H9 (cell line): ENCODE measurements at regions not wholly inside any gene's neighbourhood (a gene's known extent, or its start where the extent isn't known, plus 50 kb on each side); places are given as distances from the start of the nearest gene placed in this dataset.

Source experiments
- DNase-seq: peaks from one replicate; pipeline ENCODE4 v3.0.0-alpha.2; 2017
- H2AFZ ChIP-seq: one replicate; pipeline ENCODE4 v1.6.1; 2013; ENCODE audit warnings: mild to moderate bottlenecking, low read length, control low read depth, moderate library complexity
- H2AK5ac ChIP-seq: 2 replicates; pipeline ENCODE4 v1.6.1; 2013; ENCODE audit warnings: low read length, control low read depth, mixed read lengths; ENCODE audit not compliant: insufficient read length
- H2BK120ac ChIP-seq: one replicate; pipeline ENCODE4 v1.6.1; 2013; ENCODE audit warnings: low read depth, mild to moderate bottlenecking, low read length, control low read depth, inconsistent platforms; ENCODE audit not compliant: poor library complexity, severe bottlenecking
- H2BK12ac ChIP-seq: 2 replicates; pipeline ENCODE4 v1.6.1; 2013; ENCODE audit warnings: low read length, control low read depth, mixed read lengths, low read depth; ENCODE audit not compliant: insufficient read length
- H2BK15ac ChIP-seq: 2 replicates; pipeline ENCODE4 v1.6.1; 2013; ENCODE audit warnings: low read depth, low read length, control low read depth
- H2BK20ac ChIP-seq: one replicate; pipeline ENCODE4 v1.6.1; 2013; ENCODE audit warnings: low read depth, mild to moderate bottlenecking, low read length, control low read depth, inconsistent platforms; ENCODE audit not compliant: poor library complexity, severe bottlenecking
- H2BK5ac ChIP-seq: 2 replicates; pipeline ENCODE4 v1.6.1; 2013; ENCODE audit warnings: low read length, control low read depth, mixed read lengths; ENCODE audit not compliant: insufficient read length
- H3K14ac ChIP-seq: 2 replicates; pipeline ENCODE4 v1.6.1; 2013; ENCODE audit warnings: low read length, control low read depth; ENCODE audit not compliant: insufficient read depth
- H3K18ac ChIP-seq: 2 replicates; pipeline ENCODE4 v1.6.1; 2013; ENCODE audit warnings: low read depth, mild to moderate bottlenecking, mixed read lengths, low read length, control low read depth; ENCODE audit not compliant: insufficient read length
- H3K23ac ChIP-seq: 2 replicates; pipeline ENCODE4 v1.6.1; 2013; ENCODE audit warnings: low read length, control low read depth, mixed read lengths, low read depth; ENCODE audit not compliant: insufficient read length
- H3K23me2 ChIP-seq: 2 replicates; pipeline ENCODE4 v1.6.1; 2013; ENCODE audit warnings: low read depth, mild to moderate bottlenecking, mixed read lengths, low read length, control low read depth; ENCODE audit not compliant: insufficient read length, poor library complexity, severe bottlenecking
- H3K27ac ChIP-seq: 2 replicates; pipeline ENCODE4 v1.5.1; 2013; ENCODE audit warnings: low read length, control low read depth, mixed read lengths, low read depth; ENCODE audit not compliant: insufficient read length
- H3K27me3 ChIP-seq: 2 replicates; pipeline ENCODE4 v1.6.1; 2013; ENCODE audit warnings: low read length, control low read depth, inconsistent platforms; ENCODE audit not compliant: insufficient read depth
- H3K4ac ChIP-seq: 2 replicates; pipeline ENCODE4 v1.6.1; 2013; ENCODE audit warnings: low read depth, mild to moderate bottlenecking, control low read depth, inconsistent platforms, low read length, moderate library complexity
- H3K4me1 ChIP-seq: 2 replicates; pipeline ENCODE4 v1.6.1; 2013; ENCODE audit warnings: low read length, control low read depth, inconsistent platforms; ENCODE audit not compliant: insufficient read depth
- H3K4me2 ChIP-seq: 2 replicates; pipeline ENCODE4 v1.6.1; 2013; ENCODE audit warnings: low read length, control low read depth, mixed read lengths; ENCODE audit not compliant: insufficient read length, insufficient read depth
- H3K56ac ChIP-seq: 2 replicates; pipeline ENCODE4 v1.6.1; 2013; ENCODE audit warnings: low read depth, mild to moderate bottlenecking, mixed read lengths, low read length, control low read depth; ENCODE audit not compliant: insufficient read length
- H3K79me1 ChIP-seq: 2 replicates; pipeline ENCODE4 v1.6.1; 2013; ENCODE audit warnings: low read depth, mild to moderate bottlenecking, moderate library complexity, low read length, control low read depth, inconsistent platforms; ENCODE audit not compliant: insufficient read depth, poor library complexity, severe bottlenecking
- H3K79me2 ChIP-seq: 2 replicates; pipeline ENCODE4 v1.6.1; 2013; ENCODE audit warnings: low read length, control low read depth, inconsistent platforms; ENCODE audit not compliant: insufficient read depth
- H3K9ac ChIP-seq: 2 replicates; pipeline ENCODE4 v1.6.1; 2013; ENCODE audit warnings: low read length, control low read depth, mixed read lengths; ENCODE audit not compliant: insufficient read length; ENCODE audit errors: extremely low read depth
- H3K9me3 ChIP-seq: one replicate; pipeline ENCODE4 v1.6.1; 2013; ENCODE audit warnings: low read depth, low read length, inconsistent platforms; ENCODE audit not compliant: control insufficient read depth
- H3T11ph ChIP-seq: one replicate; pipeline ENCODE4 v1.6.1; 2013; ENCODE audit warnings: mild to moderate bottlenecking, low read length, control low read depth, inconsistent platforms
- H4K20me1 ChIP-seq: one replicate; pipeline ENCODE4 v1.6.1; 2013; ENCODE audit not compliant: control insufficient read depth, insufficient read length, insufficient read depth
- H4K5ac ChIP-seq: 2 replicates; pipeline ENCODE4 v1.6.1; 2013; ENCODE audit warnings: low read depth, mild to moderate bottlenecking, mixed read lengths, low read length, control low read depth; ENCODE audit not compliant: insufficient read length
- H4K8ac ChIP-seq: replicated peaks from 2 replicates; pipeline ENCODE4 v1.6.1; 2013; ENCODE audit warnings: low read length, control low read depth, mixed read lengths, low read depth; ENCODE audit not compliant: insufficient read length
- H4K91ac ChIP-seq: 2 replicates; pipeline ENCODE4 v1.6.1; 2013; ENCODE audit warnings: low read depth, mild to moderate bottlenecking, moderate library complexity, mixed read lengths, low read length, control low read depth; ENCODE audit not compliant: insufficient read length
- H3K27ac Mint-ChIP-seq, 3 experiments: 2 replicates in 2 of 3; 3 replicates in 1 of 3; pipeline ENCODE4 v1.8.0; 2020 to 2021; ENCODE audit warnings: mixed read lengths in 3 of 3, mild to moderate bottlenecking in 1 of 3, moderate library complexity in 1 of 3
- H3K27me3 Mint-ChIP-seq: 2 replicates; pipeline ENCODE4 v1.8.0; 2021; ENCODE audit warnings: low read depth, mild to moderate bottlenecking, moderate library complexity, mixed read lengths
- H3K36me3 Mint-ChIP-seq, 3 experiments: 2 replicates in 2 of 3; 3 replicates in 1 of 3; pipeline ENCODE4 v1.8.0; 2020 to 2021; ENCODE audit warnings: low read depth in 3 of 3, mixed read lengths in 3 of 3; ENCODE audit not compliant: insufficient read depth in 1 of 3
- H3K4me1 Mint-ChIP-seq, 2 experiments: 2 replicates each; pipeline ENCODE4 v1.8.0; 2020; ENCODE audit warnings: mixed read lengths in 2 of 2
- H3K4me3 Mint-ChIP-seq, 2 experiments: 2 replicates in 1 of 2; 3 replicates in 1 of 2; pipeline ENCODE4 v1.8.0; 2020 to 2021; ENCODE audit warnings: mild to moderate bottlenecking in 2 of 2, mixed read lengths in 2 of 2, moderate library complexity in 1 of 2
- H3K9me3 Mint-ChIP-seq, 2 experiments: 2 replicates in 1 of 2; 3 replicates in 1 of 2; pipeline ENCODE4 v1.8.0; 2020; ENCODE audit warnings: mild to moderate bottlenecking in 2 of 2, mixed read lengths in 2 of 2, moderate library complexity in 1 of 2
- WGBS: extraction: QIAGEN DNeasy Blood & Tissue Kit; methylation state at CpG from one replicate; pipeline ENCODE4 v1.1.7; 2013; ENCODE audit warnings: missing lambda C conversion rate, low lambda C conversion rate, mixed read lengths; ENCODE audit not compliant: insufficient read length; ENCODE audit errors: extremely low coverage; 5-methylcytosine and 5-hydroxymethylcytosine counted together
- TF ChIP-seq, protein P1 (sequence below): fragments of 200-600 bp; sonication (generic); conservative IDR thresholded peaks from 3 replicates; pipeline ENCODE4 v1.8.0; 2021; ENCODE audit warnings: antibody characterized with exemption, mild to moderate bottlenecking

DNA sequence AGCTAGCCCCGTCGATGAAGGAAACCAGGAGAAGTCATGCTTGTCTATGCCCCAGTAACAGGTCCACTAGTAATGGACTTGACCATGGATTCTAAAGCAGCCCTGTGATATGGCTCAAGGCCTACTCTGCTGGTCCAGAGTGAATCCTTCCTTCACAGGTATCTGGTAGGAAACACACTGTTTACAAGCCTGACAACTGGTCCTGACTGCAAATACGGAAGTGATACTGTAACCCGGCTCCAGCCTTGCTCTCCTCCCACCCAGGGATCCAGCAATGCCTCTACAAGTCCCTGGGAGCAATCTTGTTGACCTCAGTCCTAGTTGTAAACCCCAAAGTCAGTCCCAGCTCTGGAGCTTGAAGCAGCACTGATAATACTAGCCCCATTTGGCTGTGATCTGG lies 239.2 kb upstream of the GRID2 start:
- Histone ChIP-seq H3K56ac (no peak overlapping the region), H3K4me2 (no peak overlapping the region), H4K20me1 (no peaks in the 10 kb centered on the region), H2BK15ac (no peak overlapping the region), H3K4me1 (no peaks in the 10 kb centered on the region), H2AFZ (no peak overlapping the region), H4K8ac (no peak overlapping the region), H4K91ac (no peak overlapping the region), H2AK5ac (no peak overlapping the region), H3K4ac (no peak overlapping the region), H3K27me3 (no peaks in the 10 kb centered on the region; the same call in 1 of the 2 replicates), H3K18ac (no peak overlapping the region), H3K79me2 (no peaks in the 10 kb centered on the region), H3K23me2 (no peaks in the 10 kb centered on the region), H2BK5ac (no peak overlapping the region), H4K5ac (no peak overlapping the region), H3K23ac (no peak overlapping the region), H3K14ac (no peak overlapping the region; the same call in 1 of the 2 replicates), H3K27ac (no peak overlapping the region), H3K9me3 (no peaks in the 10 kb centered on the region), H3K79me1 (no peaks in the 10 kb centered on the region), H2BK12ac (no peak overlapping the region), H2BK120ac (no peak overlapping the region), H3T11ph (no peak overlapping the region), H2BK20ac (no peak overlapping the region), H3K9ac (no peak overlapping the region)
- Mint-ChIP-seq H3K4me3 (no peak overlapping the region), H3K4me1 (no peaks in the 10 kb centered on the region), H3K9me3 (peaks cover 6 to 11% of the 10 kb centered on the region in 2 experiments), H3K36me3 (peaks cover 3 to 5% (median 4%) of the 10 kb centered on the region in 3 experiments; a peak in 6 of 7 replicates), H3K27me3 (no peaks in the 10 kb centered on the region), H3K27ac (no peak overlapping the region)
- no CpG with 5 or more reads among the region's 4 CpGs for WGBS
- DNase-seq, result no peak
- TF ChIP-seq, protein P1, sequence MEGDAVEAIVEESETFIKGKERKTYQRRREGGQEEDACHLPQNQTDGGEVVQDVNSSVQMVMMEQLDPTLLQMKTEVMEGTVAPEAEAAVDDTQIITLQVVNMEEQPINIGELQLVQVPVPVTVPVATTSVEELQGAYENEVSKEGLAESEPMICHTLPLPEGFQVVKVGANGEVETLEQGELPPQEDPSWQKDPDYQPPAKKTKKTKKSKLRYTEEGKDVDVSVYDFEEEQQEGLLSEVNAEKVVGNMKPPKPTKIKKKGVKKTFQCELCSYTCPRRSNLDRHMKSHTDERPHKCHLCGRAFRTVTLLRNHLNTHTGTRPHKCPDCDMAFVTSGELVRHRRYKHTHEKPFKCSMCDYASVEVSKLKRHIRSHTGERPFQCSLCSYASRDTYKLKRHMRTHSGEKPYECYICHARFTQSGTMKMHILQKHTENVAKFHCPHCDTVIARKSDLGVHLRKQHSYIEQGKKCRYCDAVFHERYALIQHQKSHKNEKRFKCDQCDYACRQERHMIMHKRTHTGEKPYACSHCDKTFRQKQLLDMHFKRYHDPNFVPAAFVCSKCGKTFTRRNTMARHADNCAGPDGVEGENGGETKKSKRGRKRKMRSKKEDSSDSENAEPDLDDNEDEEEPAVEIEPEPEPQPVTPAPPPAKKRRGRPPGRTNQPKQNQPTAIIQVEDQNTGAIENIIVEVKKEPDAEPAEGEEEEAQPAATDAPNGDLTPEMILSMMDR, result no peak
